ENCODE measurements at regions not wholly inside any gene's neighbourhood (a gene's known extent, or its start where the extent isn't known, plus 50 kb on each side); places are given as distances from the start of the nearest gene placed in this dataset.

GRCh38 chr1:62926681-62927252 lies 142.8 kb downstream of the ATG4C start:
- no peak for DNase-seq
- TF ChIP-seq POLR2A (IDR thresholded peaks at IDR 0.05), result no peak
- no peak for TF ChIP-seq EP300 (IDR thresholded peaks at IDR 0.05)
- TF ChIP-seq CTCF (IDR thresholded peaks at IDR 0.05), result no peak
- Histone ChIP-seq H3K27me3 (no peaks in the 10 kb centered on the region), H3K9me3 (no peaks in the 10 kb centered on the region), H3K27ac (no peak overlapping the region), H3K4me3 (no peak overlapping the region), H3K36me3 (no peaks in the 10 kb centered on the region), H3K4me1 (ENCODE audit: insufficient read depth) (no peaks in the 10 kb centered on the region)
- 83 to 86% (median 83%) methylated on average over 4 of the region's 4 CpGs for WGBS, 3 donors
- intact Hi-C loops (cut with DNase I), result no loop called here

- Histone ChIP-seq H3K27me3 (no peaks in the 10 kb centered on the region), H3K4me1 (ENCODE audit: insufficient read depth) (no peaks in the 10 kb centered on the region), H3K9me3 (no peaks in the 10 kb centered on the region), H3K36me3 (no peaks in the 10 kb centered on the region), H3K27ac (no peak overlapping the region), H3K4me3 (no peak overlapping the region)
- TF ChIP-seq CTCF (IDR thresholded peaks at IDR 0.05), result no peak
- no peak for DNase-seq
- WGBS, 3 donors, result 87 to 90% (median 90%) methylated on average over 4 of the region's 4 CpGs
- intact Hi-C loops (cut with DNase I), result no loop called here
These were observed 145.0 kb downstream of the ATG4C start for GRCh38 chr1:62928885-62929284.

GRCh38 chr1:62937634-62938296 lies 153.8 kb downstream of the ATG4C start:
- no peak for TF ChIP-seq CTCF (IDR thresholded peaks at IDR 0.05)
- TF ChIP-seq EP300 (IDR thresholded peaks at IDR 0.05), result no peak
- DNase-seq, result no peak
- Histone ChIP-seq H3K36me3 (no peaks in the 10 kb centered on the region), H3K27ac (no peak overlapping the region), H3K4me1 (ENCODE audit: insufficient read depth) (no peaks in the 10 kb centered on the region), H3K4me3 (no peak overlapping the region), H3K9me3 (no peaks in the 10 kb centered on the region), H3K27me3 (no peaks in the 10 kb centered on the region)
- WGBS, 3 donors, result 78 to 82% (median 78%) methylated on average over 6 of the region's 6 CpGs
- intact Hi-C loops (cut with DNase I), result no loop called here

GRCh38 chr1:62941780-62942179 lies 157.8 kb downstream of the ATG4C start:
- no peaks in the 10 kb centered on the region for H3K9me3 ChIP-seq
- 67 to 73% (median 71%) methylated on average over 2 of the region's 2 CpGs for WGBS, 3 donors
- H3K27me3 ChIP-seq, result no peaks in the 10 kb centered on the region
- TF ChIP-seq POLR2A (IDR thresholded peaks at IDR 0.05), result no peak
- no peak for TF ChIP-seq EP300 (IDR thresholded peaks at IDR 0.05)
- no peak for TF ChIP-seq CTCF (IDR thresholded peaks at IDR 0.05)
- no peaks in the 10 kb centered on the region for H3K36me3 ChIP-seq
- H3K4me3 ChIP-seq, result no peak overlapping the region
- DNase-seq, result no peak
- no peak overlapping the region for H3K27ac ChIP-seq
- H3K4me1 ChIP-seq (ENCODE audit: insufficient read depth), result no peaks in the 10 kb centered on the region
- intact Hi-C loops (cut with DNase I), result no loop called here
